GM19025 (cell line): ENCODE measurements at regions not wholly inside any gene's neighbourhood (a gene's known extent, or its start where the extent isn't known, plus 50 kb on each side); places are given as distances from the start of the nearest gene placed in this dataset.
"Not testable (repeated sequence)": the region's sequence is repeated elsewhere in the genome, so short reads cannot be mapped to it uniquely, and the experiment has no call there.

ENCODE experiments used
- ATAC-seq: cut with Tn5 transposase; IDR thresholded peaks from one replicate; pipeline ENCODE4 v1.9.1; 2021; ENCODE audit warnings: mild to moderate bottlenecking, low read depth, moderate library complexity; ENCODE audit not compliant: unreplicated experiment

GRCh38 chr20:55116598-55116997 lies 641.2 kb downstream of the DOK5 start:
- no peak for ATAC-seq

GRCh38 chr20:55103188-55103587 lies 627.8 kb downstream of the DOK5 start:
- ATAC-seq: no peak

DNA sequence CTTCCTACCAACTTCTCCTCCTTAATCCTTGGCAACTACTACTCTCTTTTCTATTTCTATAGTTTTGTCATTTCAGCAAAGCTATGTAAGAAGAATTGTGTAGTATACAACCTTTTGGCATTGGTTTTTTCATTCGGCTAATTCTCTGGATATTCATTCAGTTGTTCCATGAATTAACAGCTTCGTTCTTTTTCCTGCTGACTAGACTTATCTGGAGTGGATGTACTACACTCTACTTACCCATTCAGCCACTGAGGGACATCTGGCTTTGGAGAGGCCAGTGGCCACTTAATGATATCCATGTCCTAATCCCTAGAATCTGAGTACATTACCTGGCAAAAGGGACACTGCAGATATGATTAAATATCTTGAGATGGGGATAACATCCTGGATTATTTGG lies 623.9 kb downstream of the DOK5 start:
- no peak for ATAC-seq

GRCh38 chr20:55097621-55098020 lies 622.2 kb downstream of the DOK5 start:
- no peak for ATAC-seq

- ATAC-seq: no peak
These were observed 620.5 kb downstream of the DOK5 start for GRCh38 chr20:55095745-55096400.

DNA sequence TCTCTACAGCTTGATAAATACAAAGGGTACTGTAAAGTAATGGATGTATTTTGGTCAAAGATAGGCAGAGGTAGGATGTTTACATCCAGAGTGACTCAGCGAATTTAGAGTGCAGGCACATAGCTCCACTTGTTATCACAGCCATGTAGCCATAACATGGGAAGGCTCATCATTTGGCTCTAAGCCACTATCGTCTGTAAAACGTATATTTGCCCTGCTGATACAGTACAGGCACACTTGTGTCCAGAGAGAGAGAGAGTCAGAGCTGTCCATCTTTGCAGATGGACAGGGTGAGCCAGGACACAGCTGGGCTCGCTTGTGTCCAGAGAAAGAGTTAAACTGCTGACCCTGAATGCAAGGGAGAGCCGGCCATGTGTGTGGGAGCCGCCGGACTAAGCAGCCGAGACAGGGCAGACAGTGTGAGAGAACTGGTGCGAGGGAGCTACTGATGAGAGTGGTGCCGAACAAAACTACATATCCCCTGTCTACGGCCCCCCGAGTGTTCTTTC lies 619.0 kb downstream of the DOK5 start:
- no peak for ATAC-seq

- no peak for ATAC-seq
These were observed 614.9 kb downstream of the DOK5 start for GRCh38 chr20:55090286-55090685.

- no peak for ATAC-seq
These were observed 611.0 kb downstream of the DOK5 start for GRCh38 chr20:55086421-55086820.

- ATAC-seq: no peak
These were observed 604.5 kb downstream of the DOK5 start for GRCh38 chr20:55079917-55080316.

DNA sequence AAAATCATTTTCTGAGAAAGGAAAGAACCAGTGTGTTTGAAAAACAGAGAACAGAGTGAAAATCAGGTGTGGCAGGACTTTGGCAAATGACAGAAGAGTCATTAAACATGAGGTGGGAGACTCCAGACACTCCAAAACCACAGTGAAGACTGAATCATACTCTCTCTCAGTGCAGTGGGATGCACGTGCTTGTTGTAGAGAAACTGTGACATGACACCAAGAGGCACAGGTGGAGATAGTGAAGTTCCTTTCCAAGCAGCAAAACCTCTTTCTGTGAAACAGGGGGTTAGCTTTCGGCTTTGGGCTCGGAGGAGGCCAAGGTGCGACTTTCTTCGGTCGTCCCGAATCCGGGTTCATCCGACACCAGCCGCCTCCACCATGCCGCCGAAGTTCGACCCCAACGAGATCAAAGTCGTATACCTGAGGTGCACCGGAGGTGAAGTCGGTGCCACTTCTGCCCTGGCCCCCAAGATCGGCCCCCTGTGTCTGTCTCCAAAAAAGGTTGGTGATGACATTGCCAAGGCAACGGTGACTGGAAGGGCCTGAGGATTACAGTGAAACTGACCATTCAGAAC lies 599.0 kb downstream of the DOK5 start:
- ATAC-seq: not testable (repeated sequence)

DNA sequence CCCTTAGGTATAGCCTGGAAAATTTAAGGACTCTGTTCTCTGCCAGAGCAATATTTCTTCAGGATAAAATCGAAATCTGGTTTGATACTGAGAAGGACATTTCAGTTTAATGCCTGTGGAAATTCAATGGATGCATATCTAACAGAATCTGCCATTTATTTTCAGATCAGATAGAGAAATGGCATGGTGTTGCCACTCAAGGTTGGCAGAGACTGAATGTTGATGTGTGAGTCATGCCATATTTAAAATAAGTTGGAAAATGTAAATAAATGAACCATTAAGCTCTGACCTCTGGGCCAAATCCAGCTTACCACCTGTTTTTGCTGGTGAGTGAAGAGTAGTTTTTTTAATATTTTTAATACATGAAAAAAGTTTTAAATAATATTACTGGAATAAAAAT lies 594.6 kb downstream of the DOK5 start:
- no peak for ATAC-seq

GRCh38 chr20:55067158-55067825 lies 591.9 kb downstream of the DOK5 start:
- no peak for ATAC-seq

DNA sequence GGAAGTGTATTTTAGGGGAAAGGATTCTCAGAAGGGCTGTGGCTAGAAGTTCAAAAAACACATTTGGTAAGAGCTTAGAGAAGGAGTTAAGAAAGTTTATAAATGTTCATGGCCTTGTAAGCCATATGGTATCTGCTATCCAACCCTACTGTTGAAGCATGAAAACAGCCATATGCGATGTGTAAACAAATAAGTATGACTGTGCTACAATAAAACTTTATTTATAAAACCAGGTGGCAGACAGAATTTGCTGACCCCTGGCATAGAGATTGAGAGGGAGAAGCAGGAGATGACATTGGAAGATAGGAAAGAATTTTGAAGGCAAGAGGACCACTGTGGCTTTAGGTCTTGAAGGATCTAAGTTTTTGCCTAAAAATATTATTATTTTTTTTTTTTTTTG lies 583.5 kb downstream of the DOK5 start:
- ATAC-seq: no peak

DNA sequence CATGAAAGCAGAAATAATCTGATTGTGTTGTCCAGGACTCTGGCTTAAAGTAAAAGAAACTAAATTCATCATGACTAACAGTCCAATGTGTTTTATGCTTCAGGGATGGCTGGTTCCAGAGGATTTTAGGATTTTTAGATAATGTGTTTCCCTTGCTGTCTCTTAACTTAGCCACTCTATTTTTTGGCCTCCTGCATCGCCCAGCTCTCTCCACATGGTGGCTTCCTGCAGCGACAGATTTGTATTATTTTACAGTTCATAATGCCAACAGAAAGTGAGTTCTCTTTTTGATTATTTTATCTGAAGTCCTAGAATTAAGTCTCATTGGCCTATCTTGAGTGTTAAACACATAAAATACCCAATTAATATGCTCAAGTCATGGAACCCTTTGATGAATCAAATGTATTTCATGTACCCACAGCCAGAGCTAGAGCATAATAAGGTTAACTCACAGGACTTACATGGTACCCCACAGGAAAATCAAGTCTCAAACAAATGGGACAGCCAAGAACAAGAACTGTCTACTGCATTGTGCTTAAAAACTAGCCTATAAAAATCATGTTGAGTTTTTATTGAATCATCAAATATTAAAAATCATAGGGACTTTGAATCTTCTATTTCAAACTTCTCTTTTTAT lies 582.5 kb downstream of the DOK5 start:
- peak; percentile 46 for ATAC-seq

DNA sequence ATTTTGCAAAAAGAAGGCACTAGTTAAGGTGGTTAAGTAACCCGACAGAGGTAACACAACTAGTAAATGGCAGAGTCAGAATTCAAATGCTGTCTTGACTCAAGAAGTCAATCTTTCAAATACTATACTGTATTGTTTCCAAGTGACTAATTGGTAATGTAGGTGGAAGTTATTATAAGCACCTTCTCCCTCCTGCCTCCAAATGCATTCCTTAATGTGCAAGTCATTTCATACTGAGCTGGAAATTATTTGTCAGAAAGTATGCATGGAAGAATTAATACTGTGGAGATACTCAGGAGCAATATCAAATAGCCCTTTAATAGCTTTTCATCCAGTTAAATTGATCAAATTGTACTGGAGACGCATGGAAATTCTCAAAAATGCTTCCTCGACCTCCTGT lies 579.1 kb downstream of the DOK5 start:
- ATAC-seq: no peak

- ATAC-seq: no peak
These were observed 578.0 kb downstream of the DOK5 start for GRCh38 chr20:55053389-55053788.

DNA sequence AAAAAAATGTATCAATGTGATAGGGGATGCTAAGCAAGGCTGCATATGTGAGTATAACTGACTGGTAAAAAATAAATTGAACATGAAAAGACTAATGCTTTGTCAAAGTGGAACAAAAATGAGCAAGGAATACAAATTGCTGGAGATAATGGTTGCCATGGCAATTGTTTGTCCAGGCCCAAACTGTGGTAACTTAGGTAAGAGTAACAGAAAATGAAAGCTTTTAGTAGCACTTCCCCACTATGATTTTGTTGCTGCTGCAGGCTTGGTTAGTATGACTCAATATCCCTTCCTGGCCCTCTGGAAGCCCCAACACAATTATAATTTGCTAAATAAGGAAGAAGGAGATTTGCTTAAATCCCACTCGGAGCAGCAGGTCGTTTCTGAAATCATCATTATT lies 577.1 kb downstream of the DOK5 start:
- ATAC-seq: no peak

- ATAC-seq: no peak
These were observed 563.3 kb downstream of the DOK5 start for GRCh38 chr20:55038684-55039083.

GRCh38 chr20:55031971-55032370 lies 556.6 kb downstream of the DOK5 start:
- ATAC-seq: no peak

GRCh38 chr20:55014766-55015165 lies 539.4 kb downstream of the DOK5 start:
- ATAC-seq: no peak

DNA sequence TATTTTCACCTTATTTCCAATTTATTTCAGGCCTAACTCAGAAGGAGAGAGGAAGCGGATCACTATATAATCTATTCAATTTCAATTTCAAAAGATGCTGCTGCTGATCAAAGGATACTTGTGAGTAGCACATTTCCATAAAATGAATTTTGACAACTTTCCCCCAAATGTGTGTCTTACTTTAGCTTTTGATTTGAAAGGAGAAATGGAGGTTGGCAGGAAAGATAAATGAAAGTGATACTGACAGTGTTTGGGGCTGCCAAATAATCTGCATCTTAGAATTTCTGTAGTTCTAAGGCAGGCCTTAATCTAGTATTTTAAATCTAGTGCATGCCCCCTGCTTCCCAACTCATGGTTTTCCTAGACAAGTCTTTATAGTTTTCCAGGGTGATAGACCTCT lies 535.4 kb downstream of the DOK5 start:
- ATAC-seq: no peak
